ENCODE measurements at regions not wholly inside any gene's neighbourhood (a gene's known extent, or its start where the extent isn't known, plus 50 kb on each side); places are given as distances from the start of the nearest gene placed in this dataset.
"Not testable (repeated sequence)": the region's sequence is repeated elsewhere in the genome, so short reads cannot be mapped to it uniquely, and the experiment has no call there.

DNA sequence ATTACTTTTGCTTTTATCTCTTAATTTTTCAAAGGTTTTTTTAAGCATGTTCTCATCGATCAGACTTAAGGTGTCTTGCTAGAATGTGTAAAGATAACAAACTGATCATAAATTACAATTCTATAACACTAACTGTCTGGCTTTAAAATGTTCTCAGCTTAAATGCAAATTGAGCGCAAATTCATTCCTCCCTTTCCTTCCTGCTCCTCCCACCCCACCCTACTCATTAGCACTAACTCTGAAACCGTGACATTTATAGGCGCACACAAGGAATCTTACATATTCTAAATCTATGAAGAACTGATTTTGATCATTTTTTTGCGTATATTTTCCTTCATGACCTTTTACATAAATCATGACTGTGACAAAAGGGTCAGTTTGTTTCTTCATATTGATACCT is 590.0 kb upstream of the DIAPH2 start:
- Histone ChIP-seq H3K36me3 (no peaks in the 10 kb centered on the region), H3K27me3 (peaks cover 0 to 9% of the 10 kb centered on the region in 2 donors), H3K4me1 (no peaks in the 10 kb centered on the region), H3K4me3 (no peak overlapping the region), H3K27ac (no peak overlapping the region), H3K9me3 (peaks cover 0 to 14% of the 10 kb centered on the region in 2 donors)
- DNase-seq (ENCODE audit: low spot score in 2 of 2), result no peak
- TF ChIP-seq POLR2A (IDR thresholded peaks at IDR 0.05) (no peak), POLR2AphosphoS5 (IDR thresholded peaks at IDR 0.05) (no peak)
- TF ChIP-seq, protein P1, sequence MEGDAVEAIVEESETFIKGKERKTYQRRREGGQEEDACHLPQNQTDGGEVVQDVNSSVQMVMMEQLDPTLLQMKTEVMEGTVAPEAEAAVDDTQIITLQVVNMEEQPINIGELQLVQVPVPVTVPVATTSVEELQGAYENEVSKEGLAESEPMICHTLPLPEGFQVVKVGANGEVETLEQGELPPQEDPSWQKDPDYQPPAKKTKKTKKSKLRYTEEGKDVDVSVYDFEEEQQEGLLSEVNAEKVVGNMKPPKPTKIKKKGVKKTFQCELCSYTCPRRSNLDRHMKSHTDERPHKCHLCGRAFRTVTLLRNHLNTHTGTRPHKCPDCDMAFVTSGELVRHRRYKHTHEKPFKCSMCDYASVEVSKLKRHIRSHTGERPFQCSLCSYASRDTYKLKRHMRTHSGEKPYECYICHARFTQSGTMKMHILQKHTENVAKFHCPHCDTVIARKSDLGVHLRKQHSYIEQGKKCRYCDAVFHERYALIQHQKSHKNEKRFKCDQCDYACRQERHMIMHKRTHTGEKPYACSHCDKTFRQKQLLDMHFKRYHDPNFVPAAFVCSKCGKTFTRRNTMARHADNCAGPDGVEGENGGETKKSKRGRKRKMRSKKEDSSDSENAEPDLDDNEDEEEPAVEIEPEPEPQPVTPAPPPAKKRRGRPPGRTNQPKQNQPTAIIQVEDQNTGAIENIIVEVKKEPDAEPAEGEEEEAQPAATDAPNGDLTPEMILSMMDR (IDR thresholded peaks at IDR 0.05), result no peak
- intact Hi-C loops (cut with DNase I; ENCODE audit: low total_unique reads), result no loop called here

DNA sequence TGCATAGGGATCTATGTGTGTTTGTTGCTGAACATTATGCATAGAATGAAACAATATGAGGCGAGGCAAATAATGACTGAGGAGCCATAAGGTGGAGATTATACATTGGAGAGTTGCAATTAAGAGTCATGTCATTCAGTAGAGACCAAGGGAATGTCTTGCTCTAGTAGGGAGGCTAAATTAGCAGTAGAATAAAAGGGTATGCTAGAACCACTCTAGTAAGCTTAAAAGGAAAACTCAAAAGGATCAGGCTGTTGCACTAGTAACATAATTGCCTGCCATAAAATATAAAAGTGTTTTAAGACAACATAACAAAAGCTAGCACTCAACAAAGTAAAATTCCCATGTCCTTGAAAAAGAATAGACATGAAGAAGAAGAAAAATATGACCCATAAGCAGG is 586.2 kb upstream of the DIAPH2 start:
- no peaks in the 10 kb centered on the region for H3K36me3 ChIP-seq
- H3K9me3 ChIP-seq, result peaks cover 0 to 5% of the 10 kb centered on the region in 2 donors
- H3K4me3 ChIP-seq, result no peak overlapping the region
- no peak overlapping the region for H3K27ac ChIP-seq
- no peaks in the 10 kb centered on the region for H3K4me1 ChIP-seq
- TF ChIP-seq POLR2AphosphoS5 (IDR thresholded peaks at IDR 0.05) (no peak), POLR2A (IDR thresholded peaks at IDR 0.05) (no peak)
- TF ChIP-seq, protein P1 (IDR thresholded peaks at IDR 0.05), result no peak
- H3K27me3 ChIP-seq, result peaks cover 0 to 7% of the 10 kb centered on the region in 2 donors
- no peak for DNase-seq (ENCODE audit: low spot score in 2 of 2)
- intact Hi-C loops (cut with DNase I; ENCODE audit: low total_unique reads), result no loop called here

DNA sequence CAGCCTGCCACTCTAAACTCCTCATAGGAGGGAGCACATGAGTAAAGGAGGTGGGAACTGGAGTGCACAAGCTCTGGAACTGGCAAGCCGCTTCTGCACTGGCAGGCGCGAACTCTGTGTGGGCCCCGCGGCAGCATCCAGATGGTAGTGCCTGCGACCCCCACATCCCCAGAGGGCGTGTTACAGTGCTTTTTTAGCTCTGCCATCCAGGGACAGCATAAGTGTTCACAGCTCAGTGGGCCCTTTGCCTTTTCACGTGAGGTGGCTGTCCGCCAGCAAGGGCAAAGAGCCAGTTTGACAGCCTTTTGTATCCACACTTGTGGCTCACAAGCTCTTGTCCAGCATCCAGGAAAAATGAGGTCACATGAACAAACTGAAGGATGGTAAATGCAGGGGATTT is 581.6 kb upstream of the DIAPH2 start:
- no peak overlapping the region for H3K27ac ChIP-seq
- DNase-seq (ENCODE audit: low spot score in 2 of 2), result no peak
- peaks cover 0 to 3% of the 10 kb centered on the region in 2 donors for H3K27me3 ChIP-seq
- H3K4me3 ChIP-seq, result no peak overlapping the region
- TF ChIP-seq POLR2AphosphoS5 (IDR thresholded peaks at IDR 0.05), result no peak
- TF ChIP-seq POLR2A (IDR thresholded peaks at IDR 0.05), result no peak
- TF ChIP-seq, protein P1 (IDR thresholded peaks at IDR 0.05), result no peak
- intact Hi-C loops (cut with DNase I; ENCODE audit: low total_unique reads), result no loop called here
- peaks cover 0 to 5% of the 10 kb centered on the region in 2 donors for H3K9me3 ChIP-seq
- no peaks in the 10 kb centered on the region for H3K36me3 ChIP-seq
- no peaks in the 10 kb centered on the region for H3K4me1 ChIP-seq

- TF ChIP-seq POLR2AphosphoS5 (IDR thresholded peaks at IDR 0.05) (no peak), POLR2A (IDR thresholded peaks at IDR 0.05) (no peak)
- TF ChIP-seq, protein P1 (IDR thresholded peaks at IDR 0.05), result no peak
- Histone ChIP-seq H3K9me3 (peaks cover 0 to 21% of the 10 kb centered on the region in 2 donors), H3K27me3 (peaks cover 0 to 9% of the 10 kb centered on the region in 2 donors), H3K36me3 (no peaks in the 10 kb centered on the region), H3K4me3 (no peak overlapping the region), H3K4me1 (no peaks in the 10 kb centered on the region), H3K27ac (no peak overlapping the region)
- intact Hi-C loops (cut with DNase I; ENCODE audit: low total_unique reads), result no loop called here
- no peak for DNase-seq (ENCODE audit: low spot score in 2 of 2)
These were observed 572.0 kb upstream of the DIAPH2 start for GRCh38 chrX:96112689-96113088.

GRCh38 chrX:96126182-96126581 is 558.5 kb upstream of the DIAPH2 start:
- intact Hi-C loops (cut with DNase I; ENCODE audit: low total_unique reads), result no loop called here
- no peak for DNase-seq (ENCODE audit: low spot score in 2 of 2)
- no peaks in the 10 kb centered on the region for H3K36me3 ChIP-seq
- H3K27me3 ChIP-seq, result peaks cover 0 to 15% of the 10 kb centered on the region in 2 donors
- no peaks in the 10 kb centered on the region for H3K4me1 ChIP-seq
- H3K4me3 ChIP-seq, result no peak overlapping the region
- no peaks in the 10 kb centered on the region for H3K9me3 ChIP-seq
- H3K27ac ChIP-seq, result no peak overlapping the region
- TF ChIP-seq POLR2A (IDR thresholded peaks at IDR 0.05) (no peak), POLR2AphosphoS5 (IDR thresholded peaks at IDR 0.05) (no peak)
- TF ChIP-seq, protein P1 (IDR thresholded peaks at IDR 0.05), result no peak

GRCh38 chrX:96128058-96128457 is 556.6 kb upstream of the DIAPH2 start:
- intact Hi-C loops (cut with DNase I; ENCODE audit: low total_unique reads); H3K36me3 ChIP-seq: not testable (repeated sequence)

More at GRCh38 chrX:96128058-96128457, 556.6 kb upstream of the DIAPH2 start:
- not testable (repeated sequence) for H3K9me3 ChIP-seq; H3K4me3 ChIP-seq; DNase-seq (ENCODE audit: low spot score in 2 of 2); H3K4me1 ChIP-seq; H3K27ac ChIP-seq
- peaks cover 0 to 15% of the 10 kb centered on the region in 2 donors for H3K27me3 ChIP-seq

All from breast epithelium (tissue), 4 donors.